Parathyroid adenoma (tissue), 2 donors: ENCODE measurements at regions not wholly inside any gene's neighbourhood (a gene's known extent, or its start where the extent isn't known, plus 50 kb on each side); places are given as distances from the start of the nearest gene placed in this dataset.

Experiments used
- H2AFZ ChIP-seq: fragments of 300-600 bp; sonication (generic); one replicate; pipeline ENCODE4 v1.7.0; 2017; ENCODE audit warnings: antibody characterized with exemption, mild to moderate bottlenecking
- H3K27ac ChIP-seq: fragments of 300-600 bp; sonication (generic); one replicate; pipeline ENCODE4 v1.7.0; 2017
- H3K27me3 ChIP-seq: fragments of 300-600 bp; sonication (generic); one replicate; pipeline ENCODE4 v1.7.0; 2017; ENCODE audit warnings: low read length; ENCODE audit not compliant: control insufficient read depth, insufficient read depth
- H3K36me3 ChIP-seq: fragments of 300-600 bp; sonication (generic); one replicate; pipeline ENCODE4 v1.7.0; 2017; ENCODE audit warnings: low read length; ENCODE audit not compliant: control insufficient read depth, insufficient read depth
- H3K4me1 ChIP-seq: fragments of 300-600 bp; sonication (generic); one replicate; pipeline ENCODE4 v1.7.0; 2017; ENCODE audit warnings: control low read depth
- H3K4me2 ChIP-seq: fragments of 300-600 bp; sonication (generic); one replicate; pipeline ENCODE4 v1.7.0; 2017; ENCODE audit warnings: low read length
- H3K4me3 ChIP-seq: fragments of 300-600 bp; sonication (generic); one replicate; pipeline ENCODE4 v1.7.0; 2017; ENCODE audit warnings: low read depth, low read length
- H3K79me2 ChIP-seq: fragments of 300-600 bp; sonication (generic); one replicate; pipeline ENCODE4 v1.7.0; 2017; ENCODE audit warnings: control low read depth
- H3K9ac ChIP-seq: fragments of 300-600 bp; sonication (generic); one replicate; pipeline ENCODE4 v1.7.0; 2017; ENCODE audit warnings: mild to moderate bottlenecking
- H3K9me3 ChIP-seq: fragments of 300-600 bp; sonication (generic); one replicate; pipeline ENCODE4 v1.7.0; 2017; ENCODE audit warnings: low read length; ENCODE audit not compliant: control insufficient read depth
- TF ChIP-seq, protein P1 (sequence below): fragments of 300-600 bp; sonication (generic); IDR thresholded peaks from one replicate; pipeline ENCODE4 v1.7.0; 2017; ENCODE audit warnings: antibody characterized with exemption, mild to moderate bottlenecking
- donor health status: primary hyperparathyroidism.

DNA sequence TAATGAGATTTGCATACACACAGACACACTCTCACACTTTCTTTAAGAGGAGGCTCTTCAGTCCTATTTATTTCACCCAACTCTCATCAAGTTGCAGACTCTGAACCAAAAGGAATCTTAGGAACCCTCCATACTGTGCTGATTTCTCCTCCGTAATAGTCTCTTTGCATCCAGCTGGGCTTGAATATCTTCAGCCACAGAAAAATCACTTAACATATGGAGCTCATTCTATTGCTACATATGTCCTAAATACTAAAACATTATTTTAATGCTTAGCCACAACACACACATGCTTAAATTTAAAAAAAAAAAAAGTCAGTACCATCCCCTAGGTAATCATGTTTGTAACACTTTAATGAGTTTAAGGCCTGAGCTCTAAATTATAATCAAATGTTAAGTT, 287.5 kb upstream of the CNTN6 start:
- TF ChIP-seq, protein P1, sequence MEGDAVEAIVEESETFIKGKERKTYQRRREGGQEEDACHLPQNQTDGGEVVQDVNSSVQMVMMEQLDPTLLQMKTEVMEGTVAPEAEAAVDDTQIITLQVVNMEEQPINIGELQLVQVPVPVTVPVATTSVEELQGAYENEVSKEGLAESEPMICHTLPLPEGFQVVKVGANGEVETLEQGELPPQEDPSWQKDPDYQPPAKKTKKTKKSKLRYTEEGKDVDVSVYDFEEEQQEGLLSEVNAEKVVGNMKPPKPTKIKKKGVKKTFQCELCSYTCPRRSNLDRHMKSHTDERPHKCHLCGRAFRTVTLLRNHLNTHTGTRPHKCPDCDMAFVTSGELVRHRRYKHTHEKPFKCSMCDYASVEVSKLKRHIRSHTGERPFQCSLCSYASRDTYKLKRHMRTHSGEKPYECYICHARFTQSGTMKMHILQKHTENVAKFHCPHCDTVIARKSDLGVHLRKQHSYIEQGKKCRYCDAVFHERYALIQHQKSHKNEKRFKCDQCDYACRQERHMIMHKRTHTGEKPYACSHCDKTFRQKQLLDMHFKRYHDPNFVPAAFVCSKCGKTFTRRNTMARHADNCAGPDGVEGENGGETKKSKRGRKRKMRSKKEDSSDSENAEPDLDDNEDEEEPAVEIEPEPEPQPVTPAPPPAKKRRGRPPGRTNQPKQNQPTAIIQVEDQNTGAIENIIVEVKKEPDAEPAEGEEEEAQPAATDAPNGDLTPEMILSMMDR, result no peak
- Histone ChIP-seq H3K4me2 (no peak overlapping the region), H2AFZ (no peak overlapping the region), H3K9ac (no peak overlapping the region), H3K9me3 (no peaks in the 10 kb centered on the region), H3K79me2 (no peaks in the 10 kb centered on the region), H3K4me1 (no peaks in the 10 kb centered on the region), H3K27ac (no peak overlapping the region), H3K27me3 (no peaks in the 10 kb centered on the region), H3K36me3 (no peaks in the 10 kb centered on the region), H3K4me3 (no peak overlapping the region)

DNA sequence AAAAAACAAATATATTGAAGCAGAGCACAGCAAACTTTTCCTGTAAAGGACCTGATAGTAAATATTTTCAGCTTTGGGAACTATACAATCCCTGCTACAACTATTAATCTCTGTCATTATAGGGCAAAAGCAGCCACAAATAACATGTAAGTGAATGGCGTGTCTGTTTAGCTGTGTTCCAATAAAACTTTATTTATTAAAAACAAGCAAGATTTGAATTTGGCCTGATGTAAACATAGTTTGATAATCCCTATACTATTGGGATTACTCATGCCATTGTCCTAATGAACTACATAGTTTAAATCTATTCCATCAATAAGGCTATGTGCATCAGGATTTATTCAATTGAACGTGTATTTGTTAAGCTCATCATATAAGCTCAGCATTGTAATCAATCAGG, 286.8 kb upstream of the CNTN6 start:
- H3K4me2 ChIP-seq, result no peak overlapping the region
- no peak overlapping the region for H3K9ac ChIP-seq
- H3K9me3 ChIP-seq, result no peaks in the 10 kb centered on the region
- H3K4me3 ChIP-seq, result no peak overlapping the region
- H3K27me3 ChIP-seq, result no peaks in the 10 kb centered on the region
- no peaks in the 10 kb centered on the region for H3K4me1 ChIP-seq
- H3K79me2 ChIP-seq, result no peaks in the 10 kb centered on the region
- TF ChIP-seq, protein P1, result no peak
- H2AFZ ChIP-seq, result no peak overlapping the region
- H3K36me3 ChIP-seq, result no peaks in the 10 kb centered on the region
- no peak overlapping the region for H3K27ac ChIP-seq

DNA sequence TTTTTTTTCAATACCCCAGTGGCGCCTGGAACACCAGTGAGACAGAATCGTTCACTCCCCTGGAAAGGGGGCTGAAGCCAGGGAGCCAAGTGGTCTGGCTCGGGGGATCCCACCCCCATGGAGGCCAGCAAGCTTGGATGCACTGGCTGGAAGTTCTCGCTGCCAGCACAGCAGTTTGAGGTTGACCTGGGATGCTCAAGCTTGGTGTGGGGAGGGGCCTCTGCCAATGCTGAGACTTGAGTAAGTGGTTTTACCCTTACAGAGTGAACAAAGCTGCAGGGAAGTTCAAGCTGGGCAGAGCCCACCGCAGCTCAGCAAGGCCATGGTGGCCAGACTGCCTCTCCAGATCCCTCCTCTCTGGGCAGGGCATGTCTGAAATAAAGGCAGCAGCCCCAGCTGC, 276.2 kb upstream of the CNTN6 start:
- Histone ChIP-seq H3K79me2 (no peaks in the 10 kb centered on the region), H2AFZ (no peak overlapping the region), H3K4me2 (no peak overlapping the region), H3K4me1 (no peaks in the 10 kb centered on the region), H3K27ac (no peak overlapping the region), H3K36me3 (no peaks in the 10 kb centered on the region), H3K4me3 (no peak overlapping the region), H3K9ac (no peak overlapping the region), H3K27me3 (no peaks in the 10 kb centered on the region), H3K9me3 (no peaks in the 10 kb centered on the region)
- TF ChIP-seq, protein P1, result no peak

DNA sequence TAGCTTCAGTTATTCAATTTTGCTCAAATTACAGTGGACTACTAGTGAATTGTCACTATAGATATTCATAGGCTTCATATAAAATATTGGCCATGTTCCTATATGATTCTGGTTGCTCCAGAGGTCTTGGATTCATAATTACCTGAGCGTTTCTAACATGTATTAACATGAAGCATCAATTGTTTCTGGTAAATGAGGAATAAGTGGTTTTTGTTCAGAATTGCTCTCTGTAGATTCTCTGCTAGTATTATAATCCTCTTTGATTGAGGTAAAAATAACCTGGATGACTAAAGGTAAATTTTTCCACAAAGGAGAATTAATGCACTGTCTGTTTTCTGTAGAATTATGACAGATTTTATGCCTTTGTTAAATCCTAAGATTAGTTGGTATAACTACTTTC, 258.1 kb upstream of the CNTN6 start:
- no peak overlapping the region for H3K9ac ChIP-seq
- H3K27me3 ChIP-seq, result no peaks in the 10 kb centered on the region
- H3K9me3 ChIP-seq, result no peaks in the 10 kb centered on the region
- no peak overlapping the region for H3K4me2 ChIP-seq
- TF ChIP-seq, protein P1, result no peak
- H2AFZ ChIP-seq, result no peak overlapping the region
- H3K27ac ChIP-seq, result no peak overlapping the region
- H3K79me2 ChIP-seq, result no peaks in the 10 kb centered on the region
- no peaks in the 10 kb centered on the region for H3K4me1 ChIP-seq
- H3K36me3 ChIP-seq, result no peaks in the 10 kb centered on the region
- no peak overlapping the region for H3K4me3 ChIP-seq

DNA sequence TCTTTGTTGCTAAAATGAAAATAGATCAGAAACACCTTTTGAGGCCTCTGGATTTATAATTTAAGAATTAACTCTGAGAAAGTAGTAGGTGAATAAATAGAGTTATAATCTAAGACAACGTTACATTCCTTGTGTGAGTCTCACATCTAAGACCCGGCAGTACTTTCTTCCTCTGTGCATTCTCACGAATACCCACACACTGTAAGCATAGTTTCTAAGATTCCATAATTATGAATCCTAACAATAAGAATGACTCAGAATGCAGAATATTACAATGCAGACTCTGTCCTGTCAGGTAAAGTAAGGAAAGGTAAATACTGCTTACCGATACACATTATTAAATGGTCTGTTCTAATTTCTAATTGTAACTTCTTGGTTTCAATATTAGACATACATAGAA, 257.7 kb upstream of the CNTN6 start:
- Histone ChIP-seq H3K4me2 (no peak overlapping the region), H2AFZ (no peak overlapping the region), H3K4me1 (no peaks in the 10 kb centered on the region), H3K27ac (no peak overlapping the region), H3K36me3 (no peaks in the 10 kb centered on the region), H3K79me2 (no peaks in the 10 kb centered on the region), H3K27me3 (no peaks in the 10 kb centered on the region), H3K4me3 (no peak overlapping the region), H3K9ac (no peak overlapping the region), H3K9me3 (no peaks in the 10 kb centered on the region)
- TF ChIP-seq, protein P1, result no peak
